HEK293 (cell line): ENCODE measurements at regions not wholly inside any gene's neighbourhood (a gene's known extent, or its start where the extent isn't known, plus 50 kb on each side); places are given as distances from the start of the nearest gene placed in this dataset.

Source experiments
- CTCF ChIA-PET: fragments of 350-600 bp; formaldehyde crosslinking; extraction: SDS; loops from one replicate; lab custom pipeline; 2021; ENCODE audit warnings: antibody characterized with exemption; lab: Yijun Ruan, JAX
- POLR2A ChIA-PET: fragments of 300-600 bp; formaldehyde crosslinking; extraction: SDS; loops from one replicate; lab custom pipeline; 2020; ENCODE audit warnings: antibody characterized with exemption, inconsistent platforms; lab: Yijun Ruan, JAX
- H3K27ac ChIP-seq: fragments of 200-500 bp; sonication (Bioruptor generic); 2 replicates; pipeline ENCODE4 v1.5.1; 2014; ENCODE audit warnings: low read depth, low read length, control low read depth, inconsistent platforms; ENCODE audit errors: extremely low read depth
- H3K36me3 ChIP-seq, 2 experiments: fragments of 200-500 bp in 1 of 2; sonication (Bioruptor generic) in 1 of 2; 1 replicate in 1 of 2; 2 replicates in 1 of 2; pipeline ENCODE4 v1.5.1; 2014 to 2017; ENCODE audit warnings: inconsistent platforms in 2 of 2, low read length in 2 of 2; ENCODE audit not compliant: control insufficient read depth in 2 of 2, insufficient read depth in 1 of 2
- H3K4me1 ChIP-seq: fragments of 200-500 bp; sonication (Bioruptor generic); 2 replicates; pipeline ENCODE4 v1.5.1; 2014; ENCODE audit warnings: mild to moderate bottlenecking, low read length, inconsistent platforms; ENCODE audit not compliant: control insufficient read depth, insufficient read depth
- H3K4me3 ChIP-seq: 2 replicates; pipeline ENCODE4 v1.5.1; 2011; ENCODE audit warnings: low read depth, mild to moderate bottlenecking, control low read depth, low read length, moderate library complexity
- H3K9me3 ChIP-seq: fragments of 200-500 bp; sonication (Bioruptor generic); 2 replicates; pipeline ENCODE4 v1.5.1; 2014; ENCODE audit warnings: low read depth, low read length, inconsistent platforms; ENCODE audit not compliant: control insufficient read depth, insufficient read depth
- GLI2 ChIP-seq: fragments of 450-650 bp; formaldehyde crosslinking; IDR thresholded peaks from 2 replicates; pipeline ENCODE4; 2017; ENCODE audit warnings: missing biosample characterization, missing genetic modification characterization, low read depth, borderline replicate concordance
- GLIS1 ChIP-seq: fragments of 450-650 bp; formaldehyde crosslinking; IDR thresholded peaks from 2 replicates; pipeline ENCODE4 v1.5.1; 2016; ENCODE audit warnings: missing biosample characterization, missing genetic modification characterization
- MEIS1 ChIP-seq: sonication (generic); formaldehyde crosslinking; IDR thresholded peaks from 2 replicates; pipeline ENCODE4 v1.8.1; 2022; ENCODE audit warnings: missing genetic modification reagents, mild to moderate bottlenecking, borderline replicate concordance
- SETDB1 ChIP-seq: IDR thresholded peaks from one replicate; pipeline ENCODE4 v1.6.1; 2017; ENCODE audit warnings: mild to moderate bottlenecking, low read length, moderate library complexity, mixed read lengths; ENCODE audit not compliant: insufficient read length
- SP2 ChIP-seq: fragments of 450-650 bp; formaldehyde crosslinking; IDR thresholded peaks from 2 replicates; pipeline ENCODE4 v1.5.1; 2016; ENCODE audit warnings: missing biosample characterization, missing genetic modification characterization
- YY1 ChIP-seq: fragments of 450-650 bp; formaldehyde crosslinking; IDR thresholded peaks from 2 replicates; pipeline ENCODE4 v1.5.1; 2018; ENCODE audit warnings: missing biosample characterization, missing genetic modification characterization
- ZBTB1 ChIP-seq: fragments of 450-650 bp; formaldehyde crosslinking; IDR thresholded peaks from 2 replicates; pipeline ENCODE4 v1.5.1; 2016; ENCODE audit warnings: missing biosample characterization, missing genetic modification characterization
- ZBTB8A ChIP-seq: fragments of 450-650 bp; formaldehyde crosslinking; IDR thresholded peaks from 2 replicates; pipeline ENCODE4 v1.5.1; 2016; ENCODE audit warnings: missing biosample characterization, missing genetic modification characterization
- ZEB2 ChIP-seq: fragments of 450-650 bp; formaldehyde crosslinking; IDR thresholded peaks from 2 replicates; pipeline ENCODE4 v1.5.1; 2016; ENCODE audit warnings: missing biosample characterization, missing genetic modification characterization
- ZNF138 ChIP-seq: fragments of 450-650 bp; formaldehyde crosslinking; IDR thresholded peaks from 2 replicates; pipeline ENCODE4 v1.5.1; 2016; ENCODE audit warnings: missing biosample characterization, missing genetic modification characterization, borderline replicate concordance
- ZNF155 ChIP-seq: fragments of 450-650 bp; formaldehyde crosslinking; IDR thresholded peaks from 2 replicates; pipeline ENCODE4 v1.5.1; 2016; ENCODE audit warnings: missing biosample characterization, missing genetic modification characterization
- ZNF2 ChIP-seq: fragments of 450-650 bp; formaldehyde crosslinking; IDR thresholded peaks from 2 replicates; pipeline ENCODE4 v1.5.1; 2016; ENCODE audit warnings: missing biosample characterization, missing genetic modification characterization
- ZNF221 ChIP-seq: fragments of 450-650 bp; formaldehyde crosslinking; IDR thresholded peaks from 2 replicates; pipeline ENCODE4 v1.5.1; 2017; ENCODE audit warnings: missing biosample characterization, missing genetic modification characterization, borderline replicate concordance
- ZNF292 ChIP-seq: fragments of 450-650 bp; formaldehyde crosslinking; IDR thresholded peaks from 2 replicates; pipeline ENCODE4 v1.5.1; 2016; ENCODE audit warnings: low read depth, missing biosample characterization, missing genetic modification characterization, borderline replicate concordance
- ZNF404 ChIP-seq: fragments of 450-650 bp; formaldehyde crosslinking; IDR thresholded peaks from 2 replicates; pipeline ENCODE4 v1.5.1; 2017; ENCODE audit warnings: missing biosample characterization, missing genetic modification characterization
- ZNF416 ChIP-seq: fragments of 450-650 bp; formaldehyde crosslinking; IDR thresholded peaks from 2 replicates; pipeline ENCODE4 v1.5.1; 2016; ENCODE audit warnings: missing biosample characterization, missing genetic modification characterization
- ZNF426 ChIP-seq: fragments of 450-650 bp; formaldehyde crosslinking; IDR thresholded peaks from 2 replicates; pipeline ENCODE4 v1.5.1; 2017; ENCODE audit warnings: missing biosample characterization, missing genetic modification characterization, mild to moderate bottlenecking, inconsistent platforms, moderate library complexity
- ZNF433 ChIP-seq: fragments of 450-650 bp; formaldehyde crosslinking; IDR thresholded peaks from 2 replicates; pipeline ENCODE4 v1.5.1; 2016; ENCODE audit warnings: missing biosample characterization, missing genetic modification characterization, low read depth
- ZNF544 ChIP-seq: fragments of 450-650 bp; formaldehyde crosslinking; IDR thresholded peaks from 2 replicates; pipeline ENCODE4 v1.5.0; 2017; ENCODE audit warnings: missing biosample characterization, missing genetic modification characterization
- ZNF600 ChIP-seq: fragments of 450-650 bp; formaldehyde crosslinking; IDR thresholded peaks from 2 replicates; pipeline ENCODE4 v1.5.1; 2016; ENCODE audit warnings: missing biosample characterization, missing genetic modification characterization
- ZNF660 ChIP-seq: fragments of 450-650 bp; IDR thresholded peaks from 2 replicates; pipeline ENCODE4 v1.5.1; 2018; ENCODE audit warnings: missing biosample characterization, mild to moderate bottlenecking, missing genetic modification characterization
- ZNF747 ChIP-seq: fragments of 450-650 bp; formaldehyde crosslinking; IDR thresholded peaks from 2 replicates; pipeline ENCODE4 v1.5.1; 2016; ENCODE audit warnings: missing biosample characterization, missing genetic modification characterization
- ZNF76 ChIP-seq: fragments of 450-650 bp; formaldehyde crosslinking; IDR thresholded peaks from 2 replicates; pipeline ENCODE4; 2016; ENCODE audit warnings: low read depth, missing biosample characterization, missing genetic modification characterization, borderline replicate concordance
- TF ChIP-seq, protein P1 (sequence below): fragments of 450-650 bp; formaldehyde crosslinking; IDR thresholded peaks from 2 replicates; pipeline ENCODE4 v1.5.1; 2017; ENCODE audit warnings: missing biosample characterization, missing genetic modification characterization
- TF ChIP-seq, protein P2 (sequence below): fragments of 450-650 bp; formaldehyde crosslinking; IDR thresholded peaks from 2 replicates; pipeline ENCODE4 v1.5.1; 2016; ENCODE audit warnings: missing biosample characterization, missing genetic modification characterization
- TF ChIP-seq, protein P3 (sequence below): fragments of 450-650 bp; formaldehyde crosslinking; IDR thresholded peaks from 2 replicates; pipeline ENCODE4 v1.5.1; 2016; ENCODE audit warnings: missing biosample characterization, missing genetic modification characterization
- TF ChIP-seq, protein P4 (sequence below): fragments of 450-650 bp; formaldehyde crosslinking; IDR thresholded peaks from 2 replicates; pipeline ENCODE4 v1.5.1; 2016; ENCODE audit warnings: missing biosample characterization, missing genetic modification characterization
- TF ChIP-seq, protein P5 (sequence below): fragments of 450-650 bp; formaldehyde crosslinking; IDR thresholded peaks from 2 replicates; pipeline ENCODE4 v1.5.1; 2017; ENCODE audit warnings: missing biosample characterization, missing genetic modification characterization

DNA sequence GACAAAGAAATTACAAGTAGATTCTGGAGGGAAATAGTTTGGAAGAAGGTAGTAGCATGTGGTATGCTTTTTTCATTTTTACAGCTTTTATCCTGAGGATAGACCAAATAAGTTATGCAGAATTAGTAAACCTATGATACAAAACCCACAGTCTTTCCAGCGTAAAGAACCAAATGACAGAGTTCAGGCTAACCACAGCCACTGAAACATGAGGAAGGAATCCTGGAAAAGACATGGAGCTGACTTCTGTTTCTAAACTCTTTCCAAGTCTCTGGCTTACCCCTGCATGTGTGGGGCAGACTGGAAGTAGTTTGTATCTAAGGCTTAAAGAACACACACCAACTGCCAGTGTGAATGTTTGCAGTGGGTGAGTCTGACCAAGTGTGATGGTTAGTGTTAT is 258.4 kb upstream of the TENM4 start:
- H3K4me3 ChIP-seq = no peak overlapping the region
- POLR2A ChIA-PET = no interaction called here
- CTCF ChIA-PET = no interaction called here
- H3K36me3 ChIP-seq = no peaks in the 10 kb centered on the region
- no peaks in the 10 kb centered on the region for H3K9me3 ChIP-seq
- no peaks in the 10 kb centered on the region for H3K4me1 ChIP-seq
- TF ChIP-seq GLI2 (tag by site-specific recombination) = no peak
- TF ChIP-seq ZNF2 (tag by site-specific recombination) = no peak
- no peak for TF ChIP-seq ZBTB1 (tag by site-specific recombination)
- TF ChIP-seq ZNF660 = no peak
- TF ChIP-seq ZNF416 (tag by site-specific recombination) = no peak
- TF ChIP-seq ZNF600 (tag by site-specific recombination) = no peak
- no peak for TF ChIP-seq ZNF544 (tag by site-specific recombination)
- no peak overlapping the region for H3K27ac ChIP-seq

DNA sequence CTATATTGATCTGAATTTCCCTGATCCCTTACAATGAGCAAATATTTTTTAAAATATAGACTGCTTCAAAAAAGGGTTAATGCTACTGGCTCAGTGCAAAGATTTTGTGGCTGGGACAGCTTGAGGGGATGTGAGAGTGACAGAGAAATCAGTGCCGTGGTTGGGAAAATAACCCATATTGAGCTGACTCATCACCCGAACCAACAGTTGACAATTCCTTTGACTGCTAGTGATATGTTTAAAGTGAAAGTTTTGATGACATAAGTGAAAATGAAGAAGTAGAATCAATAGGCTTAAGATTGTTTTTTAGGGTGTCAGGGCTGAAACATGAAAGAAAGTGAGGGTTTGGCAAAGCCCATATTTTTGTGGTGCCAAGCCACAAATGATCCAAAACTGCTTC is 257.1 kb upstream of the TENM4 start:
- Histone ChIP-seq H3K36me3 (no peaks in the 10 kb centered on the region), H3K4me3 (no peak overlapping the region), H3K9me3 (no peaks in the 10 kb centered on the region), H3K27ac (no peak overlapping the region), H3K4me1 (no peaks in the 10 kb centered on the region)
- no peak for TF ChIP-seq ZNF404
- TF ChIP-seq, protein P1, sequence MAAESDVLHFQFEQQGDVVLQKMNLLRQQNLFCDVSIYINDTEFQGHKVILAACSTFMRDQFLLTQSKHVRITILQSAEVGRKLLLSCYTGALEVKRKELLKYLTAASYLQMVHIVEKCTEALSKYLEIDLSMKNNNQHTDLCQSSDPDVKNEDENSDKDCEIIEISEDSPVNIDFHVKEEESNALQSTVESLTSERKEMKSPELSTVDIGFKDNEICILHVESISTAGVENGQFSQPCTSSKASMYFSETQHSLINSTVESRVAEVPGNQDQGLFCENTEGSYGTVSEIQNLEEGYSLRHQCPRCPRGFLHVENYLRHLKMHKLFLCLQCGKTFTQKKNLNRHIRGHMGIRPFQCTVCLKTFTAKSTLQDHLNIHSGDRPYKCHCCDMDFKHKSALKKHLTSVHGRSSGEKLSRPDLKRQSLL = no peak
- no peak for TF ChIP-seq ZNF138 (tag by site-specific recombination)
- TF ChIP-seq ZNF747 (tag by site-specific recombination) = no peak
- no peak for TF ChIP-seq ZNF426
- TF ChIP-seq ZNF433 (tag by site-specific recombination) = no peak
- CTCF ChIA-PET = no interaction called here
- POLR2A ChIA-PET = no interaction called here

DNA sequence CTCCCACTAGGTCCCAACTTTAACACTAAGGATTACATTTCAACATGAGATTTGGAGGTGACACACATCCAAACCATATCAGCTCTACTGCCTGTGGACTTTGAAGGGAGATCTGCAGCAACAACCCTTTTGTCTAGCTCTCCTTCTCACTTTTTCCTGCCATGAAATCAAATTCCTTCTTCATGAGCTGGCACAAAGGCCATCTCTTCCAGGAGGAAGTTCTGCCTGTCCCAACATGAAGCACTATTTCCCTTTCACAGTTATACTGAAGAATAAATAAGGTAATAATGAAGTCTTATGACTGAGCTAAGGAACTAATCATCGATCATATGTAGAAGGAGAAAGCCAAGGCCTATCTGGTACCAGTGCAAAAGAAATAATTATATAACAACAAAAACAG is 253.5 kb upstream of the TENM4 start:
- Histone ChIP-seq H3K27ac (no peak overlapping the region), H3K9me3 (no peaks in the 10 kb centered on the region), H3K4me1 (no peaks in the 10 kb centered on the region), H3K36me3 (no peaks in the 10 kb centered on the region), H3K4me3 (no peak overlapping the region)
- ChIA-PET CTCF (interaction anchor here (0.6 to 1.4 kb wide), 3 partner anchors 14 to 898 kb away, joined by 3 to 6 read pairs (median 3); no protein-coding TSS in a partner anchor), POLR2A (no interaction called here)
- TF ChIP-seq, protein P2, sequence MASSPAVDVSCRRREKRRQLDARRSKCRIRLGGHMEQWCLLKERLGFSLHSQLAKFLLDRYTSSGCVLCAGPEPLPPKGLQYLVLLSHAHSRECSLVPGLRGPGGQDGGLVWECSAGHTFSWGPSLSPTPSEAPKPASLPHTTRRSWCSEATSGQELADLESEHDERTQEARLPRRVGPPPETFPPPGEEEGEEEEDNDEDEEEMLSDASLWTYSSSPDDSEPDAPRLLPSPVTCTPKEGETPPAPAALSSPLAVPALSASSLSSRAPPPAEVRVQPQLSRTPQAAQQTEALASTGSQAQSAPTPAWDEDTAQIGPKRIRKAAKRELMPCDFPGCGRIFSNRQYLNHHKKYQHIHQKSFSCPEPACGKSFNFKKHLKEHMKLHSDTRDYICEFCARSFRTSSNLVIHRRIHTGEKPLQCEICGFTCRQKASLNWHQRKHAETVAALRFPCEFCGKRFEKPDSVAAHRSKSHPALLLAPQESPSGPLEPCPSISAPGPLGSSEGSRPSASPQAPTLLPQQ (tag by site-specific recombination) = no peak
- TF ChIP-seq MEIS1 (CRISPR knock-in tag) = no peak
- TF ChIP-seq ZNF76 (tag by site-specific recombination) = no peak
- TF ChIP-seq, protein P3, sequence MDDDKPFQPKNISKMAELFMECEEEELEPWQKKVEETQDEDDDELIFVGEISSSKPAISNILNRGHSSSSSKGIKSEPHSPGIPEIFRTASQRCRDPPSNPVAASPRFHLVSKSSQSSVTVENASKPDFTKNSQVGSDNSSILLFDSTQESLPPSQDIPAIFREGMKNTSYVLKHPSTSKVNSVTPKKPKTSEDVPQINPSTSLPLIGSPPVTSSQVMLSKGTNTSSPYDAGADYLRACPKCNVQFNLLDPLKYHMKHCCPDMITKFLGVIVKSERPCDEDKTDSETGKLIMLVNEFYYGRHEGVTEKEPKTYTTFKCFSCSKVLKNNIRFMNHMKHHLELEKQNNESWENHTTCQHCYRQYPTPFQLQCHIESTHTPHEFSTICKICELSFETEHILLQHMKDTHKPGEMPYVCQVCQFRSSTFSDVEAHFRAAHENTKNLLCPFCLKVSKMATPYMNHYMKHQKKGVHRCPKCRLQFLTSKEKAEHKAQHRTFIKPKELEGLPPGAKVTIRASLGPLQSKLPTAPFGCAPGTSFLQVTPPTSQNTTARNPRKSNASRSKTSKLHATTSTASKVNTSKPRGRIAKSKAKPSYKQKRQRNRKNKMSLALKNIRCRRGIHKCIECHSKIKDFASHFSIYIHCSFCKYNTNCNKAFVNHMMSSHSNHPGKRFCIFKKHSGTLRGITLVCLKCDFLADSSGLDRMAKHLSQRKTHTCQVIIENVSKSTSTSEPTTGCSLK = no peak
- TF ChIP-seq SETDB1 = no peak
- TF ChIP-seq, protein P4, sequence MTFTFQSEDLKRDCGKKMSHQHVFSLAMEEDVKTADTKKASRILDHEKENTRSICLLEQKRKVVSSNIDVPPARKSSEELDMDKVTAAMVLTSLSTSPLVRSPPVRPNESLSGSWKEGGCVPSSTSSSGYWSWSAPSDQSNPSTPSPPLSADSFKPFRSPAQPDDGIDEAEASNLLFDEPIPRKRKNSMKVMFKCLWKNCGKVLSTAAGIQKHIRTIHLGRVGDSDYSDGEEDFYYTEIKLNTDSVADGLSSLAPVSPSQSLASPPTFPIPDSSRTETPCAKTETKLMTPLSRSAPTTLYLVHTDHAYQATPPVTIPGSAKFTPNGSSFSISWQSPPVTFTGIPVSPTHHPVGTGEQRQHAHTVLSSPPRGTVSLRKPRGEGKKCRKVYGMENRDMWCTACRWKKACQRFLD (tag by site-specific recombination) = no peak
- TF ChIP-seq ZNF155 (tag by site-specific recombination) = no peak
- no peak for TF ChIP-seq GLIS1
- no peak for TF ChIP-seq ZEB2 (tag by site-specific recombination)
- TF ChIP-seq YY1 (tag by site-specific recombination) = no peak
- TF ChIP-seq ZNF292 = no peak
- TF ChIP-seq SP2 (tag by site-specific recombination) = no peak
- TF ChIP-seq, protein P5, sequence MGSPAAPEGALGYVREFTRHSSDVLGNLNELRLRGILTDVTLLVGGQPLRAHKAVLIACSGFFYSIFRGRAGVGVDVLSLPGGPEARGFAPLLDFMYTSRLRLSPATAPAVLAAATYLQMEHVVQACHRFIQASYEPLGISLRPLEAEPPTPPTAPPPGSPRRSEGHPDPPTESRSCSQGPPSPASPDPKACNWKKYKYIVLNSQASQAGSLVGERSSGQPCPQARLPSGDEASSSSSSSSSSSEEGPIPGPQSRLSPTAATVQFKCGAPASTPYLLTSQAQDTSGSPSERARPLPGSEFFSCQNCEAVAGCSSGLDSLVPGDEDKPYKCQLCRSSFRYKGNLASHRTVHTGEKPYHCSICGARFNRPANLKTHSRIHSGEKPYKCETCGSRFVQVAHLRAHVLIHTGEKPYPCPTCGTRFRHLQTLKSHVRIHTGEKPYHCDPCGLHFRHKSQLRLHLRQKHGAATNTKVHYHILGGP (tag by site-specific recombination) = no peak
- TF ChIP-seq ZNF221 (tag by site-specific recombination) = no peak
- no peak for TF ChIP-seq ZBTB8A (tag by site-specific recombination)
